CD4-positive, CD25-positive, alpha-beta regulatory T cell (primary cell): ENCODE measurements at regions not wholly inside any gene's neighbourhood (a gene's known extent, or its start where the extent isn't known, plus 50 kb on each side); places are given as distances from the start of the nearest gene placed in this dataset.

Experiments
- ATAC-seq, 2 donors: fragments of 150-1000 bp; cut with Tn5 transposase; one replicate each; pipeline ENCODE4 v1.10.0; 2021; ENCODE audit warnings: low read depth in 2 of 2, moderate number of reproducible peaks in 2 of 2, moderate library complexity in 1 of 2
- DNase-seq, 3 donors: peaks; one replicate each; pipeline versions ENCODE4 v3.0.0 to v3.0.0-alpha.2; 2012 to 2022; ENCODE audit warnings: mixed read lengths in 1 of 3
- H3K27ac ChIP-seq: one replicate; pipeline ENCODE4 v1.7.0; 2013; ENCODE audit warnings: mild to moderate bottlenecking, low read length; ENCODE audit not compliant: insufficient read depth, poor library complexity, severe bottlenecking
- H3K27me3 ChIP-seq: one replicate; pipeline ENCODE4 v1.7.0; 2013; ENCODE audit warnings: low read length; ENCODE audit not compliant: control insufficient read depth, insufficient read depth
- H3K36me3 ChIP-seq: one replicate; pipeline ENCODE4 v1.7.0; 2013; ENCODE audit warnings: mild to moderate bottlenecking, low read length, moderate library complexity; ENCODE audit not compliant: control insufficient read depth, insufficient read depth
- H3K4me1 ChIP-seq: 2 replicates; pipeline ENCODE4 v1.7.0; 2013; ENCODE audit warnings: mild to moderate bottlenecking, low read length; ENCODE audit not compliant: insufficient read depth, control insufficient read depth, poor library complexity, severe bottlenecking
- H3K4me3 ChIP-seq: one replicate; pipeline ENCODE4 v1.7.0; 2013; ENCODE audit warnings: low read depth, mild to moderate bottlenecking, low read length, moderate library complexity
- H3K9me3 ChIP-seq, 2 experiments: 1 replicate in 1 of 2; 2 replicates in 1 of 2; pipeline ENCODE4 v1.7.0; 2013; ENCODE audit warnings: low read length in 2 of 2, mild to moderate bottlenecking in 1 of 2, moderate library complexity in 1 of 2; ENCODE audit not compliant: control insufficient read depth in 2 of 2
- H3K27ac Mint-ChIP-seq, 3 donors: one replicate each; pipeline ENCODE4 v1.8.0; 2020 to 2022; ENCODE audit warnings: mild to moderate bottlenecking in 3 of 3, mixed read lengths in 3 of 3, moderate library complexity in 2 of 3
- H3K27me3 Mint-ChIP-seq: one replicate; pipeline ENCODE4 v1.8.0; 2022; ENCODE audit warnings: mild to moderate bottlenecking, mixed read lengths
- H3K36me3 Mint-ChIP-seq: one replicate; pipeline ENCODE4 v1.8.0; 2020; ENCODE audit warnings: mixed read lengths
- H3K4me1 Mint-ChIP-seq, 4 donors: one replicate each; pipeline ENCODE4 v1.8.0; 2020 to 2022; ENCODE audit warnings: mixed read lengths in 4 of 4, mild to moderate bottlenecking in 1 of 4
- H3K4me3 Mint-ChIP-seq, 4 donors: one replicate each; pipeline ENCODE4 v1.8.0; 2020 to 2022; ENCODE audit warnings: mild to moderate bottlenecking in 4 of 4, mixed read lengths in 4 of 4, moderate library complexity in 3 of 4
- H3K9me3 Mint-ChIP-seq, 7 donors: one replicate each; pipeline ENCODE4 v1.8.0; 2020 to 2022; ENCODE audit warnings: mixed read lengths in 7 of 7, mild to moderate bottlenecking in 3 of 7, moderate library complexity in 2 of 7

DNA sequence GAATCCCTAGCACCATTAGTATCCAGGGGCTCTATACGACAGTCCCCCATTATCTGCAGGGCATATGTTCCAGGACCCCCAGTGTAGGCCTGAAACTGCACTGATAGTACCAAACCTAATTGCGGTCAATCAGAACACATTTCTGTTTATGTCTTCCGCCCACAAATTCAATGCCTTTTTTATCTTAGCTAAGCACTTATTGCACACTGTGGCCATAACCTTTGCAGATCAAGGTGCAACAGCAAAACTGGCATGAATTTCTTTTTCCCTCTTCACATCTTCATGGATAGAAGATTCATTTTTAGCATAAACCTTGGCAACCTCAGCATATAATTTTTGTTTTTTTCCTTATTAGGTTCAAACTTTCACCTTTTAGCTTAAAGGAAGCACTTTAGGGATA, 361.1 kb downstream of the DEPDC1B start:
- H3K36me3 Mint-ChIP-seq, result no peaks in the 10 kb centered on the region
- no peak for ATAC-seq
- H3K27me3 Mint-ChIP-seq, result no peaks in the 10 kb centered on the region
- H3K9me3 Mint-ChIP-seq, result peaks cover 0 to 7% (median 3%) of the 10 kb centered on the region in 7 donors
- no peaks in the 10 kb centered on the region for H3K4me1 Mint-ChIP-seq
- no peak overlapping the region for H3K27ac Mint-ChIP-seq
- Histone ChIP-seq H3K9me3 (no peaks in the 10 kb centered on the region), H3K4me3 (no peak overlapping the region), H3K4me1 (no peaks in the 10 kb centered on the region), H3K27ac (no peak overlapping the region), H3K27me3 (no peaks in the 10 kb centered on the region), H3K36me3 (no peaks in the 10 kb centered on the region)
- DNase-seq, result no peak
- H3K4me3 Mint-ChIP-seq, result no peak overlapping the region

DNA sequence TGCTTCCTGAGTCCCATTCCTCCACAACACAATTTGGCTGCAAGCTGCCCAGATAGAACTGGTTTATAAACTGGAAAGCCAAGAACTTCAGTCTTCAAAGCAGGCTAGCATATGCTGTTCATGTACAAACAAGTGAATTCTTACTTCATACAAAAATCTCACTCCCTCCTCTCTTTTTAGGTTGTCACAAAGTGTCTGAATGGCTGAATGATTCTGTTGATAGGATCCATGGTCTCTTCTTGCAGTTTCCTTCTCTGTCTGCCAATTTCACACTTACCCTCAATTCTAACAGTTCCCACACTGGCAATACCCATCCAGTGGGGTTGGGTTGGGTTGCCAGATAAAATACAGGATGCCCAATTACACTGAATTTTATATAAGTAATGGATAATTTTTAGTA, 363.5 kb downstream of the DEPDC1B start:
- H3K27ac Mint-ChIP-seq, result no peak overlapping the region
- DNase-seq (no peak), ATAC-seq (no peak)
- no peak overlapping the region for H3K4me3 Mint-ChIP-seq
- no peaks in the 10 kb centered on the region for H3K4me1 Mint-ChIP-seq
- H3K36me3 Mint-ChIP-seq, result no peaks in the 10 kb centered on the region
- Histone ChIP-seq H3K9me3 (no peaks in the 10 kb centered on the region), H3K4me1 (no peaks in the 10 kb centered on the region), H3K4me3 (no peak overlapping the region), H3K36me3 (no peaks in the 10 kb centered on the region), H3K27me3 (no peaks in the 10 kb centered on the region), H3K27ac (no peak overlapping the region)
- H3K9me3 Mint-ChIP-seq, result peaks cover 0 to 7% (median 3%) of the 10 kb centered on the region in 7 donors
- H3K27me3 Mint-ChIP-seq, result no peaks in the 10 kb centered on the region

DNA sequence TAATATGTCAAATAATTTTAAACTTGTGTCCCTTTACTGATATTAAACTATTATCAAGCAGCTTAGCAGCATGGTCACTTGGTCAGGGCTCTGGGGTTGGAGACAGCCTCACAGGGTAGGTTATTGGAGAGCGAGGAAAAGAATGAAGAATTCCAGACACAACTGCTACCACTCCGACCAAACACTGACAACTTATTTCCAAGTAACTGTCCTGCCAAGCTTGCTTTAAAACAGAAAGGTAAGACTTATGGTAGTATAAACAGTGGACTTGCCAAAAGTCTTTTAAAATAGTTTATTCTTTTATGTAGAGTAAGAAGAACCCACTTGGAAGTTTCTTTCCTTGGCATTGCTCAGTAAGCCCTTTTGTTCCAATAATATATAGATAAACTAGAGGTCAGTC, 364.1 kb downstream of the DEPDC1B start:
- Mint-ChIP-seq H3K27ac (no peak overlapping the region), H3K9me3 (peaks cover 0 to 7% (median 3%) of the 10 kb centered on the region in 7 donors), H3K4me1 (no peaks in the 10 kb centered on the region), H3K4me3 (no peak overlapping the region), H3K36me3 (no peaks in the 10 kb centered on the region), H3K27me3 (no peaks in the 10 kb centered on the region)
- DNase-seq (no peak), ATAC-seq (no peak)
- Histone ChIP-seq H3K9me3 (no peaks in the 10 kb centered on the region), H3K4me3 (no peak overlapping the region), H3K36me3 (no peaks in the 10 kb centered on the region), H3K4me1 (no peaks in the 10 kb centered on the region), H3K27ac (no peak overlapping the region), H3K27me3 (no peaks in the 10 kb centered on the region)

DNA sequence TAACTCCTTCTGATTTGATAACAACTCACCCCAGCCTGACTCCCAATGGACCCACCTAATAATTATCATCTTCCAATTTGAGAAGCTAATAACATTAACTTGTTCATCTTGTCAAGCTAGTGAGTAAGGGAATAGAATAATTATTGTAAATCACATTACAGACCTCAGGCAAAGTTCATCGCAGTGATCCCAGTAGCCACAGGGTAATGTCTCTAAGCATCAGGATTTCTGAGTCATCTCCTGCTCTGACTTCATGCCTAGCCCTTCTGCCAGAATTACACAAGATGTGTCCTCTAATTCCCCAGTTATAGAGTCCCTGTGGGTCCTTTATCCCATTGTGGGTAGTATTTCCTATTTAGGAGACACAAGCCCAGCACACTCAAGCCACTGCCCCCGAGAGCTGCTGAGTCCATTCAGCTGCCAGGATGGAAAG, 365.7 kb downstream of the DEPDC1B start:
- Mint-ChIP-seq H3K9me3 (peaks cover 0 to 12% (median 3%) of the 10 kb centered on the region in 7 donors), H3K27me3 (no peaks in the 10 kb centered on the region), H3K4me3 (no peak overlapping the region), H3K36me3 (no peaks in the 10 kb centered on the region), H3K27ac (no peak overlapping the region), H3K4me1 (no peaks in the 10 kb centered on the region)
- Histone ChIP-seq H3K27me3 (no peaks in the 10 kb centered on the region), H3K27ac (no peak overlapping the region), H3K36me3 (no peaks in the 10 kb centered on the region), H3K9me3 (no peaks in the 10 kb centered on the region), H3K4me1 (no peaks in the 10 kb centered on the region), H3K4me3 (no peak overlapping the region)
- DNase-seq (no peak), ATAC-seq (no peak)

DNA sequence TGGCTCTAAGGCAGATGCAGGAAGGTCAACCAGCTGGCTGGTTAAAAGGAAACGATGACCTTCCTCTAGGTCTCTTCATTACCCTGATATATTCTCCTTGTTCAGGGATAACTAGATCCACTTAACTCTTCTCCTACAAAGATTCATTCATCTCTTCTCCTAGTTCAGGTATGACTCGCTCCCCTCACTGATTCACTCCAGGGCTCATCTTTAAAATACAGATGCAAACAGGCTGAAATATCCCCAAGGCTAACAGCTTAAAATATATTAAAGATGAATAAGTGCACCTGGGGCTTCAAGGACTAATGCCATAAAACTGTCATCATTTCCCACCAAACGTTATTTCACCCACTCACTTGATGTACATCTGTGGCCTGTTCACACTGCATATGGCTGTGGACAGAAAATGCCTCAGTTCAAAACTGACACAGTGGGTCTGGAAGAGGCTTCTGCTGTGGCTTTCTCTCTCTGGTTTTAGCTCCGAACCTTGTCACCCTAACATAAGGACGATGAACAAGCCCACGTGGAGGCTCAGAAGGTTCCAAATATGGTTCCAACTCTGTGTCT, 366.9 kb downstream of the DEPDC1B start:
- no peaks in the 10 kb centered on the region for H3K27me3 ChIP-seq
- H3K36me3 ChIP-seq, result no peaks in the 10 kb centered on the region
- H3K27ac Mint-ChIP-seq, result no peak overlapping the region
- H3K4me1 Mint-ChIP-seq, result no peaks in the 10 kb centered on the region
- H3K9me3 Mint-ChIP-seq, result peaks cover 0 to 12% (median 3%) of the 10 kb centered on the region in 7 donors
- DNase-seq, result no peak
- H3K4me3 Mint-ChIP-seq, result no peak overlapping the region
- no peak for ATAC-seq
- H3K4me1 ChIP-seq, result no peaks in the 10 kb centered on the region
- H3K36me3 Mint-ChIP-seq, result no peaks in the 10 kb centered on the region
- no peaks in the 10 kb centered on the region for H3K27me3 Mint-ChIP-seq
- no peaks in the 10 kb centered on the region for H3K9me3 ChIP-seq
- H3K4me3 ChIP-seq, result no peak overlapping the region
- H3K27ac ChIP-seq, result no peak overlapping the region

DNA sequence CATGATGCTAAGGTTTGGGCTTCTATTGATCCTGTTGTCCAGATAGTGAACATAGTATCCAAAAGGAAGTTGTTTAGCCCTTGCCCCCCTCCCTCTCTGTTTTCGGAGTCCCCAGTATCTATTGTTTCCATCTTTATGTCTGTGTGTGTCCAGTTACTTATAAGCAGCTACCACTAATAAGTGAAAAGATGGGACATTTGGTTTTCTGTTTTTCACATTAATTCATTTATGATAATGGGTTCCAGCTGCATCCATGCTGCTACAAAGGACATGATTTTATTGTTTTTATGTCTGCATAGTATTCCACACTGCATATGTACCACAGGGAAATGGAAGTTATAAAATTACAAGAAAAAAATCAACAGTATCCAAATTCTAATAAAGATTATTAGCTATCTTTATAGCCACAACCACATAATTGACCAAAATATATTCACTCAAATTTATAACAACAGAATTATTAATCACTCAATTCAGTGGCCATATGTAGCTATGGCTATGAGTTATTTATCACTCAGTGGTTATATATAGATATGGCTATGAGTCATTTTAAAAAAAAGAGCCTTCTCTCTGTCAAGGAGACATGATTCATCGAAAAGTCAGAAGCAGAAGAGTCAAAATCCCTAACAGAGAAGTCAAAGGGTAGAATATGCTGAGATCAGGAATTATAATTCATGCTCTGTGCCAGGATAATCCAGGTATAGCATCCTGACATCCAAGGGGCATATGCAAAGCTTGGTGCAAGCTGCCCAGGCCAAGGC, 367.5 kb downstream of the DEPDC1B start:
- Mint-ChIP-seq H3K27me3 (no peaks in the 10 kb centered on the region), H3K9me3 (peaks cover 0 to 13% (median 3%) of the 10 kb centered on the region in 7 donors), H3K4me1 (no peaks in the 10 kb centered on the region), H3K36me3 (no peaks in the 10 kb centered on the region), H3K27ac (no peak overlapping the region), H3K4me3 (no peak overlapping the region)
- no peaks in the 10 kb centered on the region for H3K4me1 ChIP-seq
- ATAC-seq (no peak), DNase-seq (no peak)
- no peaks in the 10 kb centered on the region for H3K36me3 ChIP-seq
- H3K4me3 ChIP-seq, result no peak overlapping the region
- H3K27me3 ChIP-seq, result no peaks in the 10 kb centered on the region
- H3K9me3 ChIP-seq, result no peaks in the 10 kb centered on the region
- no peak overlapping the region for H3K27ac ChIP-seq

DNA sequence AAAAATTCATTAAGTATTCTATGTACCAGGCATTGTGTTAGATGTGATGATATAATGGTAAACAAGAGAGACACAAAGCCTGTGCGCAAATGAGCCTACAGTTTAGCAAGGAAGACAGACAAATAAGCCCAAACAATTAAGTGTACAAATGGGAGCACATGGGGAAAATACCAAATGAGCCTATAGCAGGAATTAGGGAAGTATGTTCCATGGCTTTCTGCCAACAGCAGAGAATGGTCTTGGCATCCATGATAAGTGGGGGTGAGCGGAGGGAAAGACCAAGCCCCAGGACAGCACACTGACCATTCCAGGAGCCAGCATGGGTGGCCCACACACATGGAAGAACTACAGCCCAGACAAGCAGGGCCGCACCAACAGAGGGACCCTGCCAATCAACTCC, 369.7 kb downstream of the DEPDC1B start:
- no peaks in the 10 kb centered on the region for H3K4me1 ChIP-seq
- no peaks in the 10 kb centered on the region for H3K27me3 Mint-ChIP-seq
- no peaks in the 10 kb centered on the region for H3K36me3 ChIP-seq
- no peak overlapping the region for H3K4me3 ChIP-seq
- no peak overlapping the region for H3K4me3 Mint-ChIP-seq
- no peak for ATAC-seq
- H3K9me3 Mint-ChIP-seq, result peaks cover 0 to 18% (median 0%) of the 10 kb centered on the region in 7 donors
- H3K27me3 ChIP-seq, result no peaks in the 10 kb centered on the region
- H3K27ac Mint-ChIP-seq, result no peak overlapping the region
- no peak for DNase-seq
- no peaks in the 10 kb centered on the region for H3K4me1 Mint-ChIP-seq
- H3K36me3 Mint-ChIP-seq, result no peaks in the 10 kb centered on the region
- H3K9me3 ChIP-seq, result no peaks in the 10 kb centered on the region
- no peak overlapping the region for H3K27ac ChIP-seq

DNA sequence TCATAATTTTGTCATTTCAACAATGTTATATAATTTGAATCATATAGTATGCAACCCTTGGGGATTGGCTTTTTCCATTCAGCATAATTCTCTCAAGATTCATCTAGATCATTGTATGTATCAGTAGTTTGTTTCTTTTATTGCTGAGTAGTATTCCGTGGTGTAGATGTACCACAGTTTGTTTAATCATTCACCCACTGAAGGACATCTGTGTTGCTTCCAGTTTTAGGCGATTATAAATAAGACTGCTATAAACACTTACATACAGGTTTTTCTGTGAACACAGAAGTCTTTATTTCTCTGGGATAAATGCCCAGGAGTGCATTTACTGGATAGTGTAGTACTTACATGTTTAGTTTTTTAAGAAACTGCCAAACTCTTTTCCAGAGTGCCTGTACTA, 374.1 kb downstream of the DEPDC1B start:
- ATAC-seq (no peak), DNase-seq (no peak)
- no peaks in the 10 kb centered on the region for H3K36me3 ChIP-seq
- H3K9me3 Mint-ChIP-seq, result peaks cover 1 to 26% (median 6%) of the 10 kb centered on the region in 7 donors
- no peaks in the 10 kb centered on the region for H3K4me1 ChIP-seq
- no peak overlapping the region for H3K27ac Mint-ChIP-seq
- no peaks in the 10 kb centered on the region for H3K27me3 Mint-ChIP-seq
- no peaks in the 10 kb centered on the region for H3K27me3 ChIP-seq
- no peaks in the 10 kb centered on the region for H3K36me3 Mint-ChIP-seq
- H3K4me1 Mint-ChIP-seq, result no peaks in the 10 kb centered on the region
- no peak overlapping the region for H3K4me3 ChIP-seq
- H3K4me3 Mint-ChIP-seq, result no peak overlapping the region
- no peak overlapping the region for H3K27ac ChIP-seq
- peaks cover 0 to 3% of the 10 kb centered on the region in 2 experiments for H3K9me3 ChIP-seq
